OCI-LY1 (cell line): ENCODE measurements at regions not wholly inside any gene's neighbourhood (a gene's known extent, or its start where the extent isn't known, plus 50 kb on each side); places are given as distances from the start of the nearest gene placed in this dataset.

Source experiments
- H2AFZ ChIP-seq: fragments of 200-600 bp; sonication (generic), shearing (Covaris generic); 2 replicates; pipeline ENCODE4 v1.6.0; 2014; ENCODE audit warnings: antibody characterized with exemption, mild to moderate bottlenecking, low read length
- H3F3A ChIP-seq: fragments of 200-600 bp; sonication (generic), shearing (Covaris generic); 2 replicates; pipeline ENCODE4 v1.6.0; 2014; ENCODE audit warnings: mild to moderate bottlenecking, antibody characterized with exemption, low read length, moderate library complexity; ENCODE audit not compliant: insufficient read depth
- H3K27ac ChIP-seq: fragments of 200-600 bp; sonication (generic); 2 replicates; pipeline ENCODE4 v1.5.1; 2014; ENCODE audit warnings: low read length, mixed run types, mild to moderate bottlenecking, low read depth; ENCODE audit not compliant: poor library complexity, severe bottlenecking
- H3K27me3 ChIP-seq: fragments of 200-600 bp; sonication (generic); 2 replicates; pipeline ENCODE4 v1.6.0; 2014; ENCODE audit warnings: antibody characterized with exemption, mild to moderate bottlenecking, low read length, moderate library complexity; ENCODE audit not compliant: insufficient read depth
- H3K36me3 ChIP-seq: fragments of 200-600 bp; sonication (generic); 2 replicates; pipeline ENCODE4 v1.6.1; 2014; ENCODE audit warnings: mild to moderate bottlenecking, antibody characterized with exemption, low read length, moderate library complexity, mixed read lengths; ENCODE audit not compliant: insufficient read depth
- H3K4me1 ChIP-seq: fragments of 200-600 bp; sonication (generic); 2 replicates; pipeline ENCODE4 v1.5.1; 2014; ENCODE audit warnings: mild to moderate bottlenecking, low read length, moderate library complexity; ENCODE audit not compliant: insufficient read depth, severe bottlenecking
- H3K4me2 ChIP-seq: fragments of 200-600 bp; sonication (generic), shearing (Covaris generic); 2 replicates; pipeline ENCODE4 v1.6.1; 2014; ENCODE audit warnings: low read length
- H3K4me3 ChIP-seq: fragments of 200-600 bp; sonication (generic); 2 replicates; pipeline ENCODE4 v1.5.1; 2014; ENCODE audit warnings: low read length, low read depth, mild to moderate bottlenecking, mixed read lengths; ENCODE audit not compliant: poor library complexity, severe bottlenecking
- H3K79me2 ChIP-seq: fragments of 200-600 bp; shearing (Covaris generic); 2 replicates; pipeline ENCODE4 v1.6.1; 2016; ENCODE audit warnings: mixed run types, low read length, mixed read lengths; ENCODE audit not compliant: insufficient read depth
- H3K9ac ChIP-seq: fragments of 200-600 bp; sonication (generic), shearing (Covaris generic); 2 replicates; pipeline ENCODE4 v1.6.1; 2014; ENCODE audit warnings: mild to moderate bottlenecking, low read length, mixed read lengths
- H3K9me2 ChIP-seq: fragments of 200-600 bp; sonication (generic), shearing (Covaris generic); 2 replicates; pipeline ENCODE4 v1.6.1; 2014; ENCODE audit warnings: low read depth, mild to moderate bottlenecking, low read length, mixed read lengths
- H3K9me3 ChIP-seq: fragments of 200-600 bp; shearing (Covaris generic); 2 replicates; pipeline ENCODE4 v1.6.1; 2014; ENCODE audit warnings: low read length, mixed read lengths
- H4K20me1 ChIP-seq: fragments of 200-600 bp; sonication (generic), shearing (Covaris generic); 2 replicates; pipeline ENCODE4 v1.6.0; 2016; ENCODE audit warnings: mild to moderate bottlenecking, low read length; ENCODE audit not compliant: insufficient read depth
- CTCF ChIP-seq: fragments of 200-600 bp; sonication (generic), shearing (Covaris generic); IDR thresholded peaks from 2 replicates; pipeline ENCODE4 v1.5.1; 2017; ENCODE audit warnings: mild to moderate bottlenecking, antibody characterized with exemption, low read length, moderate library complexity, mixed read lengths
- EZH2 ChIP-seq: fragments of 200-600 bp; sonication (generic), shearing (Covaris generic); IDR thresholded peaks from 2 replicates; pipeline ENCODE4 v1.8.0; 2017; ENCODE audit warnings: borderline replicate concordance, mixed run types, mild to moderate bottlenecking, antibody characterized with exemption, low read length, moderate library complexity, mixed read lengths

GRCh38 chr17:31758646-31759045 lies 100.4 kb downstream of the COPRS start:
- Histone ChIP-seq H3K36me3 (no peaks in the 10 kb centered on the region), H3K4me3 (no peak overlapping the region), H3F3A (no peaks in the 10 kb centered on the region), H4K20me1 (no peaks in the 10 kb centered on the region), H3K9ac (no peak overlapping the region), H3K9me2 (no peaks in the 10 kb centered on the region), H3K4me2 (no peak overlapping the region), H3K27me3 (no peaks in the 10 kb centered on the region; the same call in 1 of the 2 replicates), H3K79me2 (no peaks in the 10 kb centered on the region), H3K27ac (no peak overlapping the region), H3K4me1 (no peaks in the 10 kb centered on the region), H2AFZ (no peak overlapping the region), H3K9me3 (no peaks in the 10 kb centered on the region)
- TF ChIP-seq CTCF: no peak
- TF ChIP-seq EZH2: no peak

GRCh38 chr17:31757097-31757496 lies 101.9 kb downstream of the COPRS start:
- H3K36me3 ChIP-seq: no peaks in the 10 kb centered on the region
- no peaks in the 10 kb centered on the region for H4K20me1 ChIP-seq
- H2AFZ ChIP-seq: no peak overlapping the region
- no peak overlapping the region for H3K27ac ChIP-seq
- no peak overlapping the region for H3K4me2 ChIP-seq
- no peak for TF ChIP-seq EZH2
- no peak for TF ChIP-seq CTCF
- no peaks in the 10 kb centered on the region for H3F3A ChIP-seq
- no peak overlapping the region for H3K9ac ChIP-seq
- no peaks in the 10 kb centered on the region for H3K4me1 ChIP-seq
- no peak overlapping the region for H3K4me3 ChIP-seq
- no peaks in the 10 kb centered on the region for H3K9me2 ChIP-seq
- H3K27me3 ChIP-seq: no peaks in the 10 kb centered on the region
- no peaks in the 10 kb centered on the region for H3K9me3 ChIP-seq
- H3K79me2 ChIP-seq: no peaks in the 10 kb centered on the region

- Histone ChIP-seq H3K79me2 (no peaks in the 10 kb centered on the region), H3K4me2 (no peak overlapping the region), H3F3A (no peaks in the 10 kb centered on the region), H3K4me1 (no peaks in the 10 kb centered on the region), H4K20me1 (no peaks in the 10 kb centered on the region), H3K9me2 (no peaks in the 10 kb centered on the region), H3K36me3 (no peaks in the 10 kb centered on the region), H3K9ac (no peak overlapping the region), H3K27me3 (no peaks in the 10 kb centered on the region), H3K27ac (no peak overlapping the region), H2AFZ (no peak overlapping the region), H3K9me3 (no peaks in the 10 kb centered on the region), H3K4me3 (no peak overlapping the region)
- TF ChIP-seq CTCF (no peak), EZH2 (no peak)
Observed at GRCh38 chr17:31754239-31754945, 104.7 kb downstream of the COPRS start.
